GM12874 (cell line): ENCODE measurements at regions not wholly inside any gene's neighbourhood (a gene's known extent, or its start where the extent isn't known, plus 50 kb on each side); places are given as distances from the start of the nearest gene placed in this dataset.

ENCODE experiments used
- CTCF ChIP-seq: IDR thresholded peaks from 2 replicates; pipeline ENCODE4 v1.5.1; 2011; ENCODE audit warnings: low read depth, mild to moderate bottlenecking, control low read depth, low read length, moderate library complexity; ENCODE audit not compliant: insufficient read depth

GRCh38 chr3:117350371-117350770 lies 640.8 kb downstream of the TUSC7 start:
- no peak for TF ChIP-seq CTCF

GRCh38 chr3:117355566-117355965 lies 646.0 kb downstream of the TUSC7 start:
- peak; percentile 59 for TF ChIP-seq CTCF

GRCh38 chr3:117356091-117356705 lies 646.6 kb downstream of the TUSC7 start:
- TF ChIP-seq CTCF, result no peak

- TF ChIP-seq CTCF, result no peak
Measured at GRCh38 chr3:117358717-117359314, 649.2 kb downstream of the TUSC7 start.

- TF ChIP-seq CTCF, result no peak
Measured at GRCh38 chr3:117366574-117366973, 657.0 kb downstream of the TUSC7 start.

- no peak for TF ChIP-seq CTCF
Measured at GRCh38 chr3:117367861-117368260, 658.3 kb downstream of the TUSC7 start.

- TF ChIP-seq CTCF, result no peak
Measured at GRCh38 chr3:117380631-117381030, 671.1 kb downstream of the TUSC7 start.
